ENCODE measurements at regions not wholly inside any gene's neighbourhood (a gene's known extent, or its start where the extent isn't known, plus 50 kb on each side); places are given as distances from the start of the nearest gene placed in this dataset.

DNA sequence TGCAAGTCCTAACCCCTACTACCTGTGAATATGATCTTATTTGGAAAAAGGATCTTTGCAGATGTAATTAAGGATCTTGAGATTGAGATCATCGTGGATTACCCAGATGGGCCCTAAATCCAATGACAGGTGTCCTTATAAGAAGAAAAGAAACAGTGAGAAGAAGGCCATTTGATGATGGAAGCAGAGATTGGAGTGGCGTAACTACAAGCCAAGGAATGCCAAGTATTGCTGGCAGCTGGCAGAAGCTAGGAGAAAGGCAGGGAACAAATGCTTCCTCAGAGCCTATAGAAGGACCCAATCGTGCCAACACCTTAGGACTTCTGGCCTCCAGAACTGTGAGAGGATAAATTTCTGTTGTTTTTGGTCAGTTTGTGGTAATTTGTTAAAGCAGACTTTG, 70.1 kb upstream of the PALM2AKAP2 start:
- no peaks in the 10 kb centered on the region for H4K20me1 ChIP-seq (ENCODE audit: insufficient read depth, low read length)
- H2BK120ac ChIP-seq (ENCODE audit: low read depth, low read length) = no peak overlapping the region
- POLR2A ChIA-PET (ENCODE audit: unreplicated experiment) = no interaction called here
- no peaks in the 10 kb centered on the region for H3K9me1 ChIP-seq (ENCODE audit: insufficient read depth, low read length)
- H2AFZ ChIP-seq (replicated peaks; ENCODE audit: low read length, poor library complexity) = no peak overlapping the region
- no peak overlapping the region for H3K56ac ChIP-seq (ENCODE audit: extremely low read depth, insufficient read depth, low read length)
- intact Hi-C loops (cut with micrococcal nuclease) = loop anchor here (5.0 kb wide), 1 partner anchor 107 kb away; no protein-coding TSS in a partner anchor
- no TSS peak for BruUV-seq (replicated peaks)
- H4K8ac ChIP-seq (ENCODE audit: low read depth in 2 of 2, low read length in 2 of 2) = no peak overlapping the region
- no peak overlapping the region for H2BK5ac ChIP-seq (ENCODE audit: low read depth, low read length, poor library complexity, severe bottlenecking)
- H3K4ac ChIP-seq (ENCODE audit: low read depth, low read length) = no peak overlapping the region
- TF ChIP-seq MAZ (IDR thresholded peaks at IDR 0.05; ENCODE audit: borderline replicate concordance, low read depth, low read length) (no peak), MAFK (IDR thresholded peaks at IDR 0.05; ENCODE audit: low read depth, low read length) (no peak), FOS (IDR thresholded peaks at IDR 0.05; ENCODE audit: low read depth, low read length) (no peak)
- no peak overlapping the region for H3K9ac ChIP-seq (ENCODE audit: low read depth, low read length)
- H3K4me3 ChIP-seq (ENCODE audit: insufficient read depth, low read depth, low read length) = no peak overlapping the region
- no peak overlapping the region for H2BK20ac ChIP-seq (ENCODE audit: low read depth, low read length)
- in situ Hi-C loops (cut with MboI; ENCODE audit: low sequenced_read_pairs) = no loop called here
- H3K79me1 ChIP-seq (ENCODE audit: low read depth in 1 of 2, low read length in 2 of 2) = no peaks in the 10 kb centered on the region
- no peak overlapping the region for H4K91ac ChIP-seq (ENCODE audit: insufficient read depth, low read depth, low read length)
- H2BK15ac ChIP-seq (ENCODE audit: low read depth, low read length) = no peak overlapping the region
- no peaks in the 10 kb centered on the region for H3K36me3 ChIP-seq (ENCODE audit: control insufficient read depth, insufficient read depth, low read length)
- H3K9me3 ChIP-seq (ENCODE audit: control insufficient read depth, insufficient read depth, low read length) = no peaks in the 10 kb centered on the region
- no peak overlapping the region for H4K5ac ChIP-seq (ENCODE audit: low read depth, low read length)
- peaks cover 4% of the 10 kb centered on the region; the same call in 1 of the 2 replicates for H3K4me1 ChIP-seq (ENCODE audit: control insufficient read depth, insufficient read depth, low read length)
- no peak overlapping the region for H3K14ac ChIP-seq (replicated peaks; ENCODE audit: low read depth, low read length)
- DNase-seq (no peak), ATAC-seq (ENCODE audit: low read depth) (no peak)
- WGBS, 2 experiments (ENCODE audit: extremely low coverage in 2 of 2, insufficient read length in 1 of 2) = 54% methylated on average over 2 of the region's 3 CpGs; no CpG with 5 or more reads in 1 of the 2 experiments
- H3K23ac ChIP-seq (ENCODE audit: low read depth, low read length) = no peak overlapping the region
- CTCF ChIA-PET = no interaction called here
- no peak overlapping the region for H3K27ac ChIP-seq (ENCODE audit: insufficient read depth, low read length)
- no peak overlapping the region for H2AK5ac ChIP-seq (ENCODE audit: low read depth, low read length)
- no peak overlapping the region for H3K18ac ChIP-seq (ENCODE audit: low read depth, low read length)
- no peak overlapping the region for H3K4me2 ChIP-seq (ENCODE audit: low read depth, low read length)
- dilution Hi-C loops (cut with HindIII; ENCODE audit: low sequenced_read_pairs, unreplicated experiment) = no loop called here
- H3K27me3 ChIP-seq (ENCODE audit: control insufficient read depth, insufficient read depth, low read length) = peaks cover 14% of the 10 kb centered on the region
- no peak overlapping the region for H2AK9ac ChIP-seq (replicated peaks; ENCODE audit: low read depth, low read length, poor library complexity)

Measured in IMR-90 (cell line).